DOHH2 (cell line): ENCODE measurements at regions not wholly inside any gene's neighbourhood (a gene's known extent, or its start where the extent isn't known, plus 50 kb on each side); places are given as distances from the start of the nearest gene placed in this dataset.

Experiments
- CTCF ChIP-seq: fragments of 200-600 bp; sonication (generic); IDR thresholded peaks from one replicate; pipeline ENCODE4 v1.5.1; 2014; ENCODE audit warnings: antibody characterized with exemption, mild to moderate bottlenecking, low read depth, low read length; ENCODE audit not compliant: poor library complexity, severe bottlenecking
- EZH2phosphoT487 ChIP-seq: fragments of 200-600 bp; sonication (generic); IDR thresholded peaks from 2 replicates; pipeline ENCODE4 v1.6.1; 2017; ENCODE audit warnings: borderline replicate concordance, mild to moderate bottlenecking, antibody characterized with exemption, low read length, moderate library complexity, mixed read lengths

GRCh38 chr4:31851946-31852345 is 1131.8 kb downstream of the PCDH7 start:
- TF ChIP-seq CTCF (no peak), EZH2phosphoT487 (no peak)
